ENCODE measurements at regions not wholly inside any gene's neighbourhood (a gene's known extent, or its start where the extent isn't known, plus 50 kb on each side); places are given as distances from the start of the nearest gene placed in this dataset.

DNA sequence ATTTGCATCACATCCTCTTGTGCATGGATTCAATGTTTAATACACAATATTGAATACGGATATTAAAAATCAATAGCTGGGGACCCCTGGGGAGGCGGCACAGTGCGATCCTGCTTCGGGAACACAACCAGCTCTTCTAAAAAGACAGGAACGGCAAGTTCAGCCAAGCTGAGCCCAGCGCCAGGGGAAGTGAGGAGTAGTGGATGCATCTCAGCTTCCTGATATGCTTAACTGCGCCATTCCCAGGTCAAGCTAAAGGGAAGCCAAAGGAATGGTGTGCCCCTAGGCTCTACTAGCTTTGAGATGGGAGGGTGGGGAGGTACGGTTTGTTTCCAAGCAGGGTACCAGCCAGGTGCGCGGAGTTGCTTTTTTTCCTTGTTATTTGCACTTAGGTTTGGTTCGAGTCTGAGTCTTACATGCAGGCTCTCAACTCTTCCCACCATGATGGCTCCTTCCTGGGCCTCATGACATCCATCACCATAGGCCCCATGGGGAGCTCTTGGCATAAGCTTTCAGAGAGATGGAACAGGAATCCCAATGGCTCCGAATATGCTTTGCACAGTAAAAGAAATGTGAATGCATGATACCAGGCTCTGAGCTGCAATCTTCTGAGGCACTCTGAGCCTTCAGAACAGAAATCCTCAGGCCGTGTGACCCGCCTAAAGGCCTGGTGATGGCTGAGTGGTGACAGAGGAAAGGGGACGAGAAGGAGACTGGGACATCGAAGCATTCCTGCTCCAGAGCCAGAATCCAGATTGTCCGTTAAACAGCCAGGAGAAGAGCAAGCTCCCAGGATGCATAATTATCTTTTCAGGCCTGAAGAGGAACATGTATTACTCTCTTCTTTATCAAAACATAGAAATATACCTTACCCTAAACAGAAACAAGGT, 51.8 kb upstream of the BCOR start:
- no peak for DNase-seq (ENCODE audit: low read depth)
- TF ChIP-seq, protein P1, sequence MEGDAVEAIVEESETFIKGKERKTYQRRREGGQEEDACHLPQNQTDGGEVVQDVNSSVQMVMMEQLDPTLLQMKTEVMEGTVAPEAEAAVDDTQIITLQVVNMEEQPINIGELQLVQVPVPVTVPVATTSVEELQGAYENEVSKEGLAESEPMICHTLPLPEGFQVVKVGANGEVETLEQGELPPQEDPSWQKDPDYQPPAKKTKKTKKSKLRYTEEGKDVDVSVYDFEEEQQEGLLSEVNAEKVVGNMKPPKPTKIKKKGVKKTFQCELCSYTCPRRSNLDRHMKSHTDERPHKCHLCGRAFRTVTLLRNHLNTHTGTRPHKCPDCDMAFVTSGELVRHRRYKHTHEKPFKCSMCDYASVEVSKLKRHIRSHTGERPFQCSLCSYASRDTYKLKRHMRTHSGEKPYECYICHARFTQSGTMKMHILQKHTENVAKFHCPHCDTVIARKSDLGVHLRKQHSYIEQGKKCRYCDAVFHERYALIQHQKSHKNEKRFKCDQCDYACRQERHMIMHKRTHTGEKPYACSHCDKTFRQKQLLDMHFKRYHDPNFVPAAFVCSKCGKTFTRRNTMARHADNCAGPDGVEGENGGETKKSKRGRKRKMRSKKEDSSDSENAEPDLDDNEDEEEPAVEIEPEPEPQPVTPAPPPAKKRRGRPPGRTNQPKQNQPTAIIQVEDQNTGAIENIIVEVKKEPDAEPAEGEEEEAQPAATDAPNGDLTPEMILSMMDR (IDR thresholded peaks at IDR 0.05; ENCODE audit: insufficient read depth, low read depth, low read length, missing control alignments), result no peak

DNA sequence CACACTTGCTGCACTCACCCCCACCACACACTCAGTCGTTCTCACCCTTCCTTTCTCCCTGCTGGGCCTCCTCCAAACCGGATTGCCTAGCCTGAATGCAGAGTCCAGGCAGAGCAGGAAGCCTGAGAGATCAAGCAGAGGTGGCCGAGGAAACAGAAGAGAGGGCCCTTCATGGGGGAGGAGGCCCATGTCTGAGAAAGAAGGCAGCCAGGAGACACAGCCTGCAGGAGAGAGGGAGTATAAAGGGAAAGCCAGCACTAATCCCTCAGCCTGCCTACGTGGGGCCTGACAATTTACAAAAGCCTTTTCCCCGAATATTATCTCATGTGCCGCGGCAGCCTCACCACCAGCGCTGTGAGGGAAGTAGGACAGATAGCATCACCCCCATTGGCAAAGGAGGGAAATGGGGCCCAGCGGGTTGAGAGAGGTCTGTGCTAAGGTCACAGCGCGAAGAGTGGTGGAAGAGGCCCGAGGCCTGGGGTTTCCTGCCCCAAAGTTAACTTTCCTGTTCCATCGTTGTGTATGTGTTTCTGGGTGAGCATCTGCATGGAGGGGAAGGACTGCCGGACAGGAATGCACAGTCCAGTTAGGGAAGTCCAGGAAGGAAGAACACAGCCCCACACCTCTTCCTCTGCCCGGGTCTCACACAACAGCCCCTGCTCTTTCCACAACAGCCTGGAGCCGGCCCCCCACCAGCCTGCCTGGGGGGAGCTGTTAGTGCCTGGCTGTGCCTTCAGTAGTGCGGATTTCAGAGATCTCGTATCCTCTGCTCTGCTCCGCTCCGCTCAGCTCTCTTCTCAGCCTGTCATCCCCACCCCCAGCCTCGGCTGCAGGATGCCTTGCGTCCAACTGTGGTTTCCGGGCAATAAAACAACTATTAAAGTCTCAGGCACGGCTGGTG, 50.9 kb upstream of the BCOR start:
- no peak overlapping the region for H3K4me3 ChIP-seq (ENCODE audit: low read length)
- no peak for DNase-seq (ENCODE audit: low read depth)
- TF ChIP-seq, protein P1 (IDR thresholded peaks at IDR 0.05; ENCODE audit: insufficient read depth, low read depth, low read length, missing control alignments), result no peak

More for the DNA sequence above, 51.8 kb upstream of the BCOR start:
- H3K4me3 ChIP-seq (ENCODE audit: low read length), result no peak overlapping the region

DNA sequence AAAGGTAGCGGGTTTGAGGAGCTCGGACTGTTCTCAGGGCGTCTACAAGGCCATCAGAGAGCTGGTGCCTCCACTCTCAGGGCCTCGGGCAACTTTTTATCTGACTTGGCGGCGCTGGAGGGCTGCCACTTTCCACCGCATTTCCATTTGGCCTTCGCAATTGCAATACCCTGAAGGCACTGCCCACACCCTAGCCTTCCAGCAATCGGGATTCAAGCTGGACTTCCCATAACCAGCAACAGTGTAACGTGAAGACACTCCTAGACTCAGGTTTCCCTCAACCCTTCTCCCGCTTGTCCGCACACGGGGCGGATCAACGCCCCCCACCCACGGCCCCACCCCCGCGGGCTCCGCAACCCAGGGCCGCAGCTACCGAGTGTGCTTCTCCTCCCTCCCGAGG, 50.2 kb upstream of the BCOR start:
- H3K4me3 ChIP-seq (ENCODE audit: low read length), result no peak overlapping the region
- no peak for DNase-seq (ENCODE audit: low read depth)
- TF ChIP-seq, protein P1 (IDR thresholded peaks at IDR 0.05; ENCODE audit: insufficient read depth, low read depth, low read length, missing control alignments), result no peak
